Neural progenitor cell (in vitro differentiated cells): ENCODE measurements at regions not wholly inside any gene's neighbourhood (a gene's known extent, or its start where the extent isn't known, plus 50 kb on each side); places are given as distances from the start of the nearest gene placed in this dataset.

Source experiments
- CTCF ChIP-seq: fragments of 200-600 bp; sonication (generic); IDR thresholded peaks from 2 replicates; pipeline ENCODE4 v1.5.1; 2017; ENCODE audit warnings: antibody characterized with exemption, mild to moderate bottlenecking
- EZH2phosphoT487 ChIP-seq: fragments of 200-600 bp; sonication (generic); IDR thresholded peaks from 2 replicates; pipeline ENCODE4 v1.6.1; 2017; ENCODE audit warnings: antibody characterized with exemption

- TF ChIP-seq CTCF (no peak), EZH2phosphoT487 (no peak)
These were observed 142.3 kb downstream of the TFAP2A start for GRCh38 chr6:10272591-10272990.
